ENCODE measurements at regions not wholly inside any gene's neighbourhood (a gene's known extent, or its start where the extent isn't known, plus 50 kb on each side); places are given as distances from the start of the nearest gene placed in this dataset.

GRCh38 chr2:62439425-62439824, 66.6 kb downstream of the TMEM17 start:
- H3K4me3 ChIP-seq (ENCODE audit: low read depth, low read length), result no peak overlapping the region
- no peak for TF ChIP-seq CTCF (IDR thresholded peaks at IDR 0.05; ENCODE audit: insufficient read depth, low read depth, low read length)
- DNase-seq (ENCODE audit: low read depth), result no peak

GRCh38 chr2:62437785-62438184, 68.2 kb downstream of the TMEM17 start:
- no peak for TF ChIP-seq CTCF (IDR thresholded peaks at IDR 0.05; ENCODE audit: insufficient read depth, low read depth, low read length)
- no peak overlapping the region for H3K4me3 ChIP-seq (ENCODE audit: low read depth, low read length)
- DNase-seq (ENCODE audit: low read depth), result no peak

GRCh38 chr2:62435720-62436119, 70.3 kb downstream of the TMEM17 start:
- DNase-seq (ENCODE audit: low read depth), result no peak
- no peak for TF ChIP-seq CTCF (IDR thresholded peaks at IDR 0.05; ENCODE audit: insufficient read depth, low read depth, low read length)
- H3K4me3 ChIP-seq (ENCODE audit: low read depth, low read length), result no peak overlapping the region

GRCh38 chr2:62432407-62432806, 73.6 kb downstream of the TMEM17 start:
- TF ChIP-seq CTCF (IDR thresholded peaks at IDR 0.05; ENCODE audit: insufficient read depth, low read depth, low read length), result no peak
- no peak for DNase-seq (ENCODE audit: low read depth)
- H3K4me3 ChIP-seq (ENCODE audit: low read depth, low read length), result no peak overlapping the region

- DNase-seq (ENCODE audit: low read depth), result no peak
- no peak overlapping the region for H3K4me3 ChIP-seq (ENCODE audit: low read depth, low read length)
- TF ChIP-seq CTCF (IDR thresholded peaks at IDR 0.05; ENCODE audit: insufficient read depth, low read depth, low read length), result no peak
These were observed 74.5 kb downstream of the TMEM17 start for GRCh38 chr2:62431512-62431911.

- H3K4me3 ChIP-seq (ENCODE audit: low read depth, low read length), result no peak overlapping the region
- no peak for TF ChIP-seq CTCF (IDR thresholded peaks at IDR 0.05; ENCODE audit: insufficient read depth, low read depth, low read length)
- DNase-seq (ENCODE audit: low read depth), result no peak
These were observed 75.8 kb downstream of the TMEM17 start for GRCh38 chr2:62430146-62430545.

GRCh38 chr2:62427146-62427545, 78.8 kb downstream of the TMEM17 start:
- H3K4me3 ChIP-seq (ENCODE audit: low read depth, low read length), result no peak overlapping the region
- DNase-seq (ENCODE audit: low read depth), result no peak
- no peak for TF ChIP-seq CTCF (IDR thresholded peaks at IDR 0.05; ENCODE audit: insufficient read depth, low read depth, low read length)

Measured in fibroblast of villous mesenchyme (primary cell).